NB4 (cell line): ENCODE measurements at regions not wholly inside any gene's neighbourhood (a gene's known extent, or its start where the extent isn't known, plus 50 kb on each side); places are given as distances from the start of the nearest gene placed in this dataset.

Experiments
- CTCF ChIP-seq: IDR thresholded peaks from one replicate; pipeline ENCODE4 v1.5.1; 2012; ENCODE audit warnings: low read depth, low read length
- MAX ChIP-seq: IDR thresholded peaks from 2 replicates; pipeline ENCODE4 v1.6.1; 2011; ENCODE audit warnings: low read depth, low read length
- MYC ChIP-seq: IDR thresholded peaks from 2 replicates; pipeline ENCODE4 v1.6.1; 2011; ENCODE audit warnings: low read depth, low read length
- POLR2A ChIP-seq: IDR thresholded peaks from 2 replicates; pipeline ENCODE4 v1.6.1; 2011; ENCODE audit warnings: mild to moderate bottlenecking; ENCODE audit not compliant: insufficient read length; ENCODE audit errors: extremely low read depth

- TF ChIP-seq CTCF (no peak), MAX (no peak), POLR2A (no peak), MYC (no peak)
These were observed 179.3 kb downstream of the SIPA1L2 start for GRCh38 chr1:232450615-232451014.
